HG02759 (cell line): ENCODE measurements at regions not wholly inside any gene's neighbourhood (a gene's known extent, or its start where the extent isn't known, plus 50 kb on each side); places are given as distances from the start of the nearest gene placed in this dataset.

ENCODE experiments used
- ATAC-seq: cut with Tn5 transposase; IDR thresholded peaks from one replicate; pipeline ENCODE4 v1.9.1; 2021; ENCODE audit warnings: mild to moderate bottlenecking, moderate library complexity; ENCODE audit not compliant: unreplicated experiment

GRCh38 chr16:72362973-72363372, 191.0 kb upstream of the PMFBP1 start:
- ATAC-seq = no peak

- ATAC-seq = no peak
Observed at GRCh38 chr16:72362476-72362875, 190.5 kb upstream of the PMFBP1 start.

GRCh38 chr16:72357910-72358309, 186.0 kb upstream of the PMFBP1 start:
- ATAC-seq = no peak

- ATAC-seq = no peak
Observed at GRCh38 chr16:72355561-72355960, 183.6 kb upstream of the PMFBP1 start.

GRCh38 chr16:72349719-72350118, 177.8 kb upstream of the PMFBP1 start:
- no peak for ATAC-seq

- no peak for ATAC-seq
Observed at GRCh38 chr16:72332926-72333325, 161.0 kb upstream of the PMFBP1 start.

- no peak for ATAC-seq
Observed at GRCh38 chr16:72324578-72324977, 152.6 kb upstream of the PMFBP1 start.

GRCh38 chr16:72317446-72317845, 145.5 kb upstream of the PMFBP1 start:
- ATAC-seq = no peak

GRCh38 chr16:72313903-72314302, 141.9 kb upstream of the PMFBP1 start:
- no peak for ATAC-seq

GRCh38 chr16:72312828-72313227, 140.9 kb upstream of the PMFBP1 start:
- ATAC-seq = no peak

- no peak for ATAC-seq
Observed at GRCh38 chr16:72311426-72311825, 139.5 kb upstream of the PMFBP1 start.

- ATAC-seq = no peak
Observed at GRCh38 chr16:72309001-72309400, 137.0 kb upstream of the PMFBP1 start.

- no peak for ATAC-seq
Observed at GRCh38 chr16:72308396-72308795, 136.4 kb upstream of the PMFBP1 start.

GRCh38 chr16:72302332-72302731, 130.4 kb upstream of the PMFBP1 start:
- no peak for ATAC-seq

- no peak for ATAC-seq
Observed at GRCh38 chr16:72301523-72302236, 129.7 kb upstream of the PMFBP1 start.

GRCh38 chr16:72300892-72301291, 128.9 kb upstream of the PMFBP1 start:
- no peak for ATAC-seq

GRCh38 chr16:72299684-72300243, 127.8 kb upstream of the PMFBP1 start:
- ATAC-seq = no peak

- ATAC-seq = no peak
Observed at GRCh38 chr16:72298961-72299360, 127.0 kb upstream of the PMFBP1 start.

- ATAC-seq = no peak
Observed at GRCh38 chr16:72295914-72296313, 124.0 kb upstream of the PMFBP1 start.

GRCh38 chr16:72291531-72291981, 119.6 kb upstream of the PMFBP1 start:
- no peak for ATAC-seq

- no peak for ATAC-seq
Observed at GRCh38 chr16:72291121-72291520, 119.2 kb upstream of the PMFBP1 start.

GRCh38 chr16:72287649-72288048, 115.7 kb upstream of the PMFBP1 start:
- no peak for ATAC-seq
